ENCODE measurements at regions not wholly inside any gene's neighbourhood (a gene's known extent, or its start where the extent isn't known, plus 50 kb on each side); places are given as distances from the start of the nearest gene placed in this dataset.

GRCh38 chr2:76188334-76189008 lies 477.8 kb upstream of the GCFC2 start:
- TF ChIP-seq, protein P1, sequence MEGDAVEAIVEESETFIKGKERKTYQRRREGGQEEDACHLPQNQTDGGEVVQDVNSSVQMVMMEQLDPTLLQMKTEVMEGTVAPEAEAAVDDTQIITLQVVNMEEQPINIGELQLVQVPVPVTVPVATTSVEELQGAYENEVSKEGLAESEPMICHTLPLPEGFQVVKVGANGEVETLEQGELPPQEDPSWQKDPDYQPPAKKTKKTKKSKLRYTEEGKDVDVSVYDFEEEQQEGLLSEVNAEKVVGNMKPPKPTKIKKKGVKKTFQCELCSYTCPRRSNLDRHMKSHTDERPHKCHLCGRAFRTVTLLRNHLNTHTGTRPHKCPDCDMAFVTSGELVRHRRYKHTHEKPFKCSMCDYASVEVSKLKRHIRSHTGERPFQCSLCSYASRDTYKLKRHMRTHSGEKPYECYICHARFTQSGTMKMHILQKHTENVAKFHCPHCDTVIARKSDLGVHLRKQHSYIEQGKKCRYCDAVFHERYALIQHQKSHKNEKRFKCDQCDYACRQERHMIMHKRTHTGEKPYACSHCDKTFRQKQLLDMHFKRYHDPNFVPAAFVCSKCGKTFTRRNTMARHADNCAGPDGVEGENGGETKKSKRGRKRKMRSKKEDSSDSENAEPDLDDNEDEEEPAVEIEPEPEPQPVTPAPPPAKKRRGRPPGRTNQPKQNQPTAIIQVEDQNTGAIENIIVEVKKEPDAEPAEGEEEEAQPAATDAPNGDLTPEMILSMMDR (IDR thresholded peaks at IDR 0.05) = no peak
- TF ChIP-seq ZNF423 (CRISPR knock-in tag; IDR thresholded peaks at IDR 0.05) (no peak), AFF4 (CRISPR knock-in tag; IDR thresholded peaks at IDR 0.05; ENCODE audit: borderline replicate concordance) (no peak), CREB1 (CRISPR knock-in tag; IDR thresholded peaks at IDR 0.05) (no peak), MAX (CRISPR knock-in tag; IDR thresholded peaks at IDR 0.05) (no peak), TEAD4 (CRISPR knock-in tag; IDR thresholded peaks at IDR 0.05) (no peak), ZNF671 (CRISPR knock-in tag; IDR thresholded peaks at IDR 0.05) (no peak), E2F1 (CRISPR knock-in tag; IDR thresholded peaks at IDR 0.05) (no peak), OVOL2 (CRISPR knock-in tag; IDR thresholded peaks at IDR 0.05; ENCODE audit: borderline replicate concordance) (no peak), ZNF512 (CRISPR knock-in tag; IDR thresholded peaks at IDR 0.05; ENCODE audit: borderline replicate concordance) (no peak), KAT7 (CRISPR knock-in tag; IDR thresholded peaks at IDR 0.05; ENCODE audit: borderline replicate concordance) (no peak), FOXJ3 (CRISPR knock-in tag; IDR thresholded peaks at IDR 0.05; ENCODE audit: borderline replicate concordance) (no peak), ATF1 (CRISPR knock-in tag; IDR thresholded peaks at IDR 0.05) (no peak)
- TF ChIP-seq, protein P2, sequence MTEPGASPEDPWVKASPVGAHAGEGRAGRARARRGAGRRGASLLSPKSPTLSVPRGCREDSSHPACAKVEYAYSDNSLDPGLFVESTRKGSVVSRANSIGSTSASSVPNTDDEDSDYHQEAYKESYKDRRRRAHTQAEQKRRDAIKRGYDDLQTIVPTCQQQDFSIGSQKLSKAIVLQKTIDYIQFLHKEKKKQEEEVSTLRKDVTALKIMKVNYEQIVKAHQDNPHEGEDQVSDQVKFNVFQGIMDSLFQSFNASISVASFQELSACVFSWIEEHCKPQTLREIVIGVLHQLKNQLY (CRISPR knock-in tag; IDR thresholded peaks at IDR 0.05) = no peak
